Embryonic facial prominence (tissue), 1 donor: ENCODE measurements at regions not wholly inside any gene's neighbourhood (a gene's known extent, or its start where the extent isn't known, plus 50 kb on each side); places are given as distances from the start of the nearest gene placed in this dataset.

Source experiments
- DNase-seq: peaks from one replicate; pipeline ENCODE4 v3.0.0-alpha.2; 2016; ENCODE audit errors: extremely low spot score

DNA sequence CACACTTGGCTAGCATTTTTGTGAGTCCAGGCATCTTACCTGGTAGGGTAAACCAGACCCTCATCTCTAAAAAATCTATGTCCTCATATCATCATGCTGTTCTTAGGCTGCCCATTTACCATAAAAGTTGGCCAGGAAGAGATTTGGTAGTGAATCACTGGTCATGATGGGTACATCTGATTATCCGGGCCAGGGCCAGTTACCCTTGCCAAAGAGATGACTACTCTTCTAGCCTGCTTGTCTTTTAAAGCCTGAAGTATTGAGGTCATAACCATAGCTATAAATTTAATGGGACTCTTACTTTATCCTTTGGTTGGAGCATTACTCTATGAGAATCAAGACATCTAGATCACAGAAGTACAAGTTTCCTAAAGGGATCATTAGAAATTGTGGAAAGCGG lies 276.8 kb downstream of the TENT5A start:
- no peak for DNase-seq

DNA sequence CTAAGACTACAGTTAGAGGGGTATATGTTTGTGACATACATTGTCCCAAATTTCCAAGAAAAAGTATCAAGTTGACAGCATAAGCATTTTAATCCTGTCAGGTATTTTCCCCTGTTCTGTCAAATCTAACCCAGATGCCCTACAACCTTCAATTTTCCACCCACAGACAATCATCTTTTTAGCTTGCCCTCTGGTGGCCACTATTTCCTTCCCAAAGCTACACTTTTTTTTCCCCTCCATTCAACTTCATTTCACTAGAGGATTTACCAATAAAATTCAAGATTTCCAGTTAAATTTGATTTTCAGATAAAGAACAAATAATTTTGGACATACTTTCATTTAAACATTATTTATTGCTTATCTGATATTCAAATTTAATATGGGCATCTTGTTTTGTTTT lies 286.6 kb downstream of the TENT5A start:
- no peak for DNase-seq

DNA sequence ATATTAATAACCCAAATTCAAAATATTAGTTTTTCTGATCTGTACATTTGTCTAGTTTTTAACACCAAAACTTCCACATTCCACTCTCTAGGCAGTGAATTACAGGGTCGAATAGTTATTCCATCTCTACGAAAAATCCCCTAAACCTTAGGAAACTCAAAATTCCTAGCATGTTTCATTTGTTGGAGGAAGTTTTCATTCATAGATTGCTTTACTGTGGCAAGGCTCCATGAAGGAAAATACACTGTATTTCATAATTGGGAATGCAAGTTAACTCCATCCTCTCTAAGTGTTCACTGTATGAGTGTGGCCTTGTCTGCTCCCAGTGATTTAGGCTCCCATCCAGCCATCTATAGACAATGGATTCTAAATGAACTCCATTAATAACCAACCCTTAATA lies 296.1 kb downstream of the TENT5A start:
- DNase-seq = no peak

DNA sequence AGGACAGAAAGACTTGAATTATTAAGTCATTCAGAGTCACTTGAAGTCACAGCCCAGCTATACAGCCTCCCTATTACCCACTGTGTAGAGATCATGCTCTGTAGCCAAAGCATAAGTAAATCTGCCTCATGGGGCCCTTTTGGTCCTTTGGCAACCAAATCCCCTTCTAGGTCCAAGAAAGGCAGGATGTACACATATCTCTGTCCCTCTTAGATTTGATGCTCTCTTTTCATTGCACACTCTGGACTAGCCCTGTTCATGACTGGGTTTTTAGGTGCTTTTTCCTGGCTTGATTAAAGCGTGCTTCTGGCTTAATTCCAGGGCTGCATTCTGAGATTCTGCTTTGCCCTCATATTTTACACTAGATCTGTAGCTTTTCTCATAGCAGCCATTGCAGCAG lies 296.8 kb downstream of the TENT5A start:
- no peak for DNase-seq

DNA sequence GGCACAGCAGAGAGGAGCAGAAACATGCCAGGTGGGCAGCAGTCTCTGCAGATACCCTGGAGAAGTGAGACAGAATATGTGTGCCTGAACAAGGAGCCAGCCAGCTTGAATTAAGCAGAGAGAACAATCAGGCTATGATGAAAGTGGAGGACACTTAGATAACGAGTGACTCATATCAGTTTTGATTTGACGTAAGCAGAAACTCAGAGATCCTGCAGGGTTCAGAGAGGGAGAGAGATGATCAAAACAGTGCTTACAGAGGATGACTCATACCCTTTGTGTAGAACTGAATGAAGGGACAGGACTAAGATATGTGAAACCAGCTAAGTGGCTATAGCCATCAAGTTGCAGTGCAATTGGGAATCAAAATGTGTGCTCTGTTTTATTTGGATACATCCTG lies 300.7 kb downstream of the TENT5A start:
- DNase-seq = no peak

DNA sequence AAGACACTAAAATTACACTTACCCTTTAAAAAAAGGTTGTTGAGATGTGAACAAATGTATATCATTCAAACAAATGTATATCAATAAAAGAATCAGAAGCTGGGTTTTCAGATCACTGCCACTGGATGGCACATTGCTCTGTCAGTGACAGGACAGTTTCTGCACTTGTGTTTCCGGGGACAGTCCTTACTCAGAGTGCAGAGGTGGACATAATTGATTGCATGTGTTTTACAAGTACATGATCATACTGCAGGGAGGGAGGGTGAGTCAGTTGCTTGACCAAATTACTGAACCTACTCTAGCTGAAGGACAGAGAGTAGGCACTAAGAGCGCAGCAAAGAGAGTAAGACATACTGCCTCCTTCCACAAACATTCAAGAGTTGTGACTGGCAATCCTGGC lies 302.3 kb downstream of the TENT5A start:
- DNase-seq = no peak

DNA sequence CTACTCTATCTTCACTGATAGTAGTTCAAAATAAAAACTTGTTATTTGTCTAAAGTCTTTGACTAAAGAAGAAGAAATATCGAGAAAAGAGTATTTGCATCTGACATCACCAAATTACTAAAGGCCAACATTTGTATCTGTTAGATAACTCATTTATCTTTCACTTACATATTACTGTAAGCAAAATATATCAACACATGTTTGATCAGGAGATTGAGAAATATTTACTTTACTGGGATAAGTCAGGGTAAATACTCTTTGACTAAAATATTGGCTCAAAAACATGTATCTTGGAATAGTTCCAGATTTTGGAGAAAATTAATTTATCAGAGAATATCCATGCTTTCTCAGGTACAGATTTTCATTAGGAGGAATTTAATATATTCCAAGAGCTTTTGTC lies 306.0 kb downstream of the TENT5A start:
- no peak for DNase-seq

DNA sequence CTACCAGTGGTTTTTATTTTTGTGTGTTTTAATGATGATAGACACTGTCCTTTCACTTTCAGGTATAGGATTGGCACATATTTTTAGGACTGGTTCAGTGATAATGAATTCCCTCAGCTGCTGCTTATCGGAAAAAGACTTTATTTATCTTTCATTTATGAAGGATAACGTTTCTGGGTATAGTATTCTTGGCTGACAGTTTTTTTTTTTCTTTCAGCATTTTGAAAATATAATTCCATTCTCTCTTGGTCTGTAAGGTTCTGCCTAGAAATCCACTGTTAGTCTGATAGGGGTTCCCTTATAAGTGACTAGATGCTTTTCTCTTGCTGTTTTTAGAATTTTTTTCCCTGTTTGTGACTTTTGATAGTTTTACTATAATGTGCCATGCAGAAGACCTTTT lies 313.1 kb downstream of the TENT5A start:
- DNase-seq = no peak

DNA sequence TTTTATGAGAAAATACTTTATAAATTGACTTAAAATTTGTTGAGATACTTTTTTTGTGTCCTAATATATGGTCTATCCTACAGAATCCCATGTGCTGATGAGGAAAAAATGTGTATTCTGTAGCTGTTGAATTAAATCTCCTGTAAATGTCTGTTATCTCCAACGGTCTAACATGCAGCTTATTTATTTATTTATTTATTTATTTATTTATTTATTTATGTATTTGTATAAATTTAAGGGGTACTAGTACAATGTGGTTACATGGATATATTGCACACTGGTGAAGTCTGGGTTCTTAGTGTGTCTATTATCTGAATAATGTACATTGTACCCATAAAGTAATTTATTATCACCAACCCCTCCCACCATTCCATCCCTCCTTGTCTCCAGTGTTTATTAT lies 315.5 kb downstream of the TENT5A start:
- no peak for DNase-seq

DNA sequence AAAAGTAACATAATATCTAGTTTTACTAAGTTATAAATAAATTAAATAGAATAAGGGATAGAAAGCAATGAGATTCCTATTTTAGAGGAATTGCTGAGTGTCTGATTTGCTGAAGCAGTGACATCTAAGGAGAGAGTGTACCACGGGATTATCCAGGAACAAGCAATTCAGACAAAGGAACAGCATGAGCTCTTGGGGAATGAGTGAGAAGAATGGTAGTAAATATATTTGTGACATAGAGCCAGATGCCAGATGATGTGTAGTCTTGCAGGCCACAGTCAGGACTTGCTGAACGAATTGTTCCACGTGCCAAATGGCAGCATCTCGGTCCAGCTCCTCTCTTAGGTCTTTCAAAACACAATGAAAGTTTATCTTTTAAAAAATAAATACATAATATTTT lies 339.2 kb downstream of the TENT5A start:
- DNase-seq = no peak

DNA sequence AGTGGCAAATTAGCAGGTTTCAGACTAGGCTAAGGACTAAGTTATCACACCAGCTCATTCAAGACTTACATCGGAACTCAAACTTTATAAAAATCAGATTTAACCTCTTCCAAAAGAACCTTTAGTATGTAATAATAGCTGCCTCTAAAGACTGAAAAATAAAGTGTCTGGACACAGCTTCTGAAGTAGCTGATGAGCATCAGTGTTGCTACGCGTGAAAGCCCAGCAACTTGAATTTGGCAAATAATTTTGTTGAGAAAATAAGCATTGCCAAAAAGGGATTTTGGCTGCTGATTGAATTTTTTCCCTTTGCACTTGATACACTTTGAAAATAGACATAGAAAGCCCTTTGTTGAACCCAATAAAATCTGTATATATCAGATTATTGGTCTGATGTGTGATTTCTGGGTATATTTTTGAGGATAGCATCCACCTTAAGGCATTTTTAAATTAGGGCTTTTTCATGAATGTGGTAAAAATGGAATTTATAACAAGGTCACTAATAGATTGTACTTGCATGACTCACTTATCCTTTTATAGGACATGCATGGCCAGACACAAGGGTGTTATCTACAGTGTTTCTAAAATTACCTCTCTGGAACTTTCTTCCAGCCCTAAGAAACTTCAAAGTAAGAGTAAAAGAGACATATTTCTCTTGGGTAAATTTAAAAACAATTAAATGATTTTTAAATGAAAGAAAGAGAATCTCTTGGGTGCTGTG lies 350.4 kb downstream of the TENT5A start:
- no peak for DNase-seq

DNA sequence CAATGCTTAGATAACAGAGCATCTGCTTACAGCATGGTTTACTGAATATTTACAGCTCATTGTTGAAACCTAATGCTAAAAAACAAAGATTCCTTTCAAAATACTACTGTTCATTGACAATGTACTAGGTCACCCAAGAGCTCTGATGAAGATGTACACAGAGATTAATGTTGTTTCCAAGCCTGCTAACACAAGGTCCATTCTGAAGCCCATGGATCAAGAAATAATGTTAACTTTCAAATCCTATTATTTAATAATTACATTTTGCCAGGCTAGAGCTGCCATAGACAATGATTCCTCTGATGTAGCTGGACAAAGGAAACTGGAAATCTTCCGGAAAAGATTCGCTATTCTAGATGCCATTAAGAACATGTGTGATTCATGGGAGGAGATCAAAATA lies 355.6 kb downstream of the TENT5A start:
- no peak for DNase-seq

DNA sequence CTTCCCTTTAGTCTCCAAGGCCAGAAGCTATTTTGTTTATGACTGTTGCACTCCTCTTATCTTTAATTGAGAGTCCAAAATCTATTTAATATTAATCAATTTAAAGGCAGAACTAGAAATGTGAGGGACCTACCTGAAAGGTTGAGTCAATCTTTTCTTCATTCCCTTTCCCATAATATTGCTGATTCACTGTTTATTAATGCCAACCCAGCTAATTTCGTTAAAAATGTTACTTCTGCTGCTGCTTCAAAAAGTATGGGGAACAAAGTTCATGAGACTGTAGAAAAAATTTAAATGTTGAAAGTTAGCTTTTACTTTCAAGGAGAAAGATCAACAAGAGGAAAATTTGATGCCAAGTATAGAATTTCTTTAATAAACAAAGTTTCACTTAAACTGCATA lies 365.3 kb downstream of the TENT5A start:
- DNase-seq = no peak

DNA sequence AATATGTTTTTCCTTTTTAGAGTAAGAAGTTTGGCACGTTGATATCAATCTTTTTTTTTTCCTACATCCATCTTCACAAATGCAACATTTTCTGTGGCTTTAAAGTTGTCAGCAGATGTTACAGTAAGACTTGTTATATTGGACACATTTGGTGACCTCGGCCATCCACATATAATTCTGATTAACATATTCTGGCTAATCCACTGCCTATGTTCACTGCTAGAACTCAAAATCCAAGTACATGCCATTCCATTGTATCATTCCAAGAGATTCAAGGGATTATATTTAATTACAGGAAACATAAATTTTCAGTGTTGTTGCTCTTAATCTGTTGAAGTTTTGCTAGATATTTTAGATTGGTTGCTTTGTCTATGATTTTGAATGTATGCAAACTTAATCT lies 367.6 kb downstream of the TENT5A start:
- DNase-seq = no peak

DNA sequence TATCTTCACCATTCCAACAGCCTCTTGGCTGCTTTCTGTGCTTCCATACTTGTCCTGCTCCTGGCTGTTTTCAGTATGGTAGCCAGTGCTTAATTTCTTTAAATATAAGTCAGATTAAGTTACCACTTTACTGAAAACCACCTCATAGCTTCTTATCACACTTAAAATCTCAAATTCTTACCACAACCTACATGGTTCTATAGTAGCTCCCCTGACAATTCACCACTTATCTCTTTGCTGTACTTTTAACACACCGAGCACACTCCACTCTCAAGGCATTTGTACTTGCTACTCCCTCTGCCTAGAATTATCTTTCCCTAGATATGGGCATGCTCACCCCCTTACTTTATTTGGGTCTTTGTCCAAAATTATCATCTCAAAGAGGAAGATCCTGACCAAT lies 369.0 kb downstream of the TENT5A start:
- no peak for DNase-seq

DNA sequence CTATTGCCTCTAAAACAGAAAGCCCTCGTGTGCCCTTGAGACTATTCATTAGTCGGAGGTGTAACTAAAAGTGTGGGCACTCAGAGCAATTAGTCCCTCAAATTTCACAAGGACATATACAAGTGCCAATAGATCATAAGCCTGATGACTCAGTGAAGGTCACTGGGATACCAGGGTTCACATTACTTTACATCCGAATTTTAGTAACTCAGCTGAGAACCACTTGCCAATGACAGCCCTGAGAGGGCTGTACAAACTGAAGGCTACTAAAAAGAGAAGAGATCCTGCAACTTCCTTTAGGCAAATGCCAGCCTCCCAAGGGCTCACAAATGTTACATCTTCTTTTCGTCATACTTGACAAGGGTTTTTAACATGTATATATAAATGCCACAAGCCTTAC lies 369.6 kb downstream of the TENT5A start:
- no peak for DNase-seq

DNA sequence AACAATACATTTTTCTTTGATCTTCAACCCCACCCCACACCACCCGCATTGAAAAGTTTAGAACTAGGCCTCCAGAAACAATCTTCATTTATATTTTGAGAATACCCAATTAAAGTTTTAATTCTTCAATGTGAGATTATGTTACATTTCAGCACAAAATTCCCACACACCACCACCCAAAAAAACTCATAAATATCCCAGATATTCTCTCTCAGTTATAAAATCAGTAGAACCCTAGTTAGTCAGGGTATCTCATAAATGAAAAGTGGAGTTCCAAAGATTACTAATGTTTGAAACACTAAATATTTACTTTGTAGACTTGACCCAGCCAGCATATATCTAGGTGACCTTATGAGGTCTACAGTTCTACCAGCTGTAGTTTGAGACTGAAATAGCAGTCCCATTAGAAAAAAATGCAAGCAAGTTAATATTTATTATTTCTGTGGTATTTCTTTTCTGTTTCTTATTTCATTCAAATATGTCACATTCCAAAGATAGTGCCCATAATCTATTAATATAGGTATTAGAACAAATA lies 371.0 kb downstream of the TENT5A start:
- no peak for DNase-seq

DNA sequence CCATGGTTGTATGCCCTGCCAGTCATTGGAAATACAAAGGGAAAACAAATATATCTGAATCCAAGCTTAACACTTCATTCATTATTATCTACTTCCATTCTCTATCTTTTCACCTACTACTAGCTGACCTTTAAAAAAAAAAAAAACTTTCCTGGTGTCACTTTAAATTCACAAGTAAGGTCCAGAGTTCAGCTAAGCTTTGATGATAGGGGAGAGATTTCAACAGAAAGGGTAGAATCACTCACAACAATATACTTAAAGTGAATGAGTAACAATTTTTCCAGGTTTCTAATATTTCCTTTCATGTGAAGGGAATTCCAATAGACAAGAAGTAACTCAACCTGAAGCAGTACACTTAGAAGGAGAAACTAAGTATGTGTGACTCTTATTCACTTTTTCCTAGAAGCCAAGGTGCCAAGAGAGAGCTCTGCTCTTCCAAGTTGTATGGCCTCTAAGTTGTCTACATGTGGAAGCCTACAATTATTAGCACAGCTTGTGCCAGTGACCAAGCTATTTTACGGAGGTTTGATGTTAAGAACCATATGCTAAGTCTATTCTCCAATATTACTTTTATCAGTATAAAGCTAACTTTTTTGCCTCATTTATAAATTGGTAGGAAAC lies 371.7 kb downstream of the TENT5A start:
- no peak for DNase-seq

DNA sequence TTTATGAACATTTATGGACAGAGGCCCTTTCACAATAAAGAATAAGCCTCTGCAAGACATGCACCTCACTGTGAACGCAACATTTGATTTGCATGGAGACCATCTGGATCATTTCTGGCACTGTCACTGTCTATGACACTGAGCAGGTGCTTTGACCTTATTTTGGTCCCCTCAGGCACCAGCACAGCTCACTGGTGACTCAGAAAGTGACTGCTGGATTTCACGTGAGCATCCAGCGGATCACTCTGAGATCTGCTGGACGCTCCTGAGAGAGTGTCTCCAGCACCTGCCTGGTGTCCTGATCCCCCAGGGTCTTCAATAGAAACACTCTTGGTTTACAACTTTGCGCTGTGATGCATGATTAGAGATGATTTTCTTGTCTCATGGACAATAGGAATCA lies 375.7 kb downstream of the TENT5A start:
- no peak for DNase-seq

DNA sequence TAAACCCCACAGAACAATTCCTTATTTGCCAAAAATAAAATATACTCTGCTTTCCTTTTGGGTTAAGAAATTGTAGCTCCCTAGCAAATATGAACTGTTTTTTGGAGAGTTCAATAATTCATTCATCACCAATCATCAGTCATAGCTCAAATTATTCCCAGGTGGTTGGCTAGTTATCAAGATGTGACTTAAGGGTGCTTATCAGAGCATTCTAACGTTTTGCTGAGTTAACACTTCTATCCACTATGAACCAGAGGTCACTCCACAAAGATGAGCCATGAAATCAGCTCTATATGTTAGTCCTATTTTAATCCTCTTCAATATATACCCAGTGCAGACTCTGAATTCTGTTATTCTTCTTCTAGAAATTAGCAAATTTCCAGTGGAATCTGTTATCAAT lies 379.1 kb downstream of the TENT5A start:
- DNase-seq = no peak

DNA sequence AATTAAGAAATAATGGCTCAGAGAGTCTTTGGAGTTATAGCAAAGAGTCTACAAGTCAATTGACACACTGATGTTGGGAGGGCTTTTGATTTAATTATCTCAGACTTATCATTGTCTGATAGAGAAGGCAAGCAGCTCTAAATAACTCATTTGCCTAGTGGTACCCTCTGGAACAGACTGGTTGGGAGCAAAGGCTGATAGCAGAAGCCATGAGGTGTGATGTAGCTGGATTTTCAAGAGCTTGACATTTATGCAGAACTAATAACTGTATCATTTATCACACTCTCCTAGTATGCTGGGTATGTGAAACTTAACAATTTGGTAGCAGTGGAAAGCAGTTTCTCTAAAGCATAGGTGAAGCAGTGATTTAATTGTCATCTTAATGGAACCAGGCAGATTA lies 380.6 kb downstream of the TENT5A start:
- DNase-seq = no peak

DNA sequence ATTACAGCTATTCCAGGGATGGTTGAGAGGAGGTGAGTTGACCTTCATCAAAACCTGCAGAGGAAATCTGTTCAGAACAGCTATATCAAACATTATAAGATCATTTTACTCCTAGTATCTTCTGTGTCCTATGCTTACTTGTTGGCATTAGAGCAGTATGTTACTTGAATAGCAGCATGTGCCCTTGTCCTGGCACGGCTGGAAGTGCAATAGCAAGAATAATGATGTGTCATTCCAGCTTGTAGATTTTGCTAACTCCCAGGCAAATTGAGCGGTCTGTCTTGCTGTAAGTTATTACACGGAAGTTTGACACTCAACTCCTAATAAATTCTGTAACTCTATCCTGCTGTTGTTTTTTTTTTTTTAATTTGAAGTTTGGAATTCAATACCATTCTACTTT lies 385.5 kb downstream of the TENT5A start:
- no peak for DNase-seq

DNA sequence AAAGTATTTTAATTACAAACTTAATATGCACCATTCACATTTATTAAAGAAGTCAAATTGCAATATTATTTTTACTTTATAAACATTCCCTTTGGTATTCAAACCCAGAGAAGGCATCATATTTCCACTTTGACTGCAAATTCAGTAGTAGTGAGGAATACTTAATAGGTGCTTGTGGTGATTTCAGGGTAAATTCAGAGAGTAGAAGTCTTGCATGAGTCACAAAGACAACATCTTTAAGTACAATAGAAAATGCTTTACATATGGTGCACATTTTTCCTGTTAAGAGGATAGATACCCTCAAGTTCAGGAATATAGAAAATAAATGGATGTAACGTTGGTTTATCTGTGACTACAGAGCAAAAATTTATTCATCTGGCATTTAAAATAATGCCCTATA lies 390.2 kb downstream of the TENT5A start:
- DNase-seq = no peak

DNA sequence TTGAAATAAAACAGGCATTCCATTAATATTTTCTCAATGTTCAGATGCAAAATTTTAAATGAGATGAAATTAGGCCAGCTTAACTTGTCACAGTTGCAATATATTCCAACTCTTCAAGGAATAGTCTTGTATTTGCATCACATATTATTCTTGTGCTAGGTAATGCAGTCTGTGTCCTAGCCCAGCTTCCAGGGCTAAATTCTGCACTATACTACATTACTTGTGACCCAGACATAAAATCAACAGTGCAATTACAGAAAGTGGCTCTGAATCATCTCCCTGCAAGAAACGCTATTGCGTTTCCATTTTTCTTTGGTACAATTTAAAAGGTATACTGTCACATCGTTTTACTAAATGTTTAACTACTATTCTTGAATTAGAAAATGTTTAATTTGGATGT lies 399.2 kb downstream of the TENT5A start:
- no peak for DNase-seq
